Ovary (tissue), 7 donors: ENCODE measurements at regions not wholly inside any gene's neighbourhood (a gene's known extent, or its start where the extent isn't known, plus 50 kb on each side); places are given as distances from the start of the nearest gene placed in this dataset.

Source experiments
- DNase-seq, 5 donors: peaks; one replicate each; pipeline ENCODE4 v3.0.0-alpha.2; 2019 to 2020
- H3K27ac ChIP-seq, 2 donors: fragments of 200-600 bp; one replicate each; pipeline versions ENCODE4 v1.5.1 to v1.8.0; 2019 to 2022
- H3K27me3 ChIP-seq: fragments of 200-600 bp; one replicate; pipeline ENCODE4 v1.8.0; 2022
- H3K36me3 ChIP-seq: fragments of 200-600 bp; sonication (generic); one replicate; pipeline ENCODE4 v1.5.1; 2019
- H3K4me1 ChIP-seq: one replicate; pipeline ENCODE4 v1.8.1; 2013; ENCODE audit warnings: mild to moderate bottlenecking, moderate library complexity; ENCODE audit not compliant: insufficient read depth
- H3K4me3 ChIP-seq: fragments of 200-600 bp; sonication (generic); one replicate; pipeline ENCODE4 v1.5.1; 2017
- H3K9me3 ChIP-seq, 2 donors: fragments of 200-600 bp in 1 of 2; sonication (generic) in 1 of 2; one replicate each; pipeline versions ENCODE4 v1.5.1 to v1.8.1; 2013 to 2019; ENCODE audit warnings: mild to moderate bottlenecking in 1 of 2, moderate library complexity in 1 of 2
- EP300 ChIP-seq: sonication (generic); formaldehyde crosslinking; IDR thresholded peaks from one replicate; pipeline ENCODE4 v1.6.1; 2017; ENCODE audit warnings: antibody characterized with exemption
- POLR2A ChIP-seq: fragments of 450-650 bp; IDR thresholded peaks from one replicate; pipeline ENCODE4 v1.6.1; 2017; ENCODE audit warnings: antibody characterized with exemption, mild to moderate bottlenecking, moderate library complexity
- WGBS, 3 donors: extraction: QIAGEN DNeasy Blood & Tissue Kit in 1 of 3; methylation state at CpG; one replicate each; pipeline versions ENCODE4 v1.1.5 to v1.1.7; 2013 to 2017; 5-methylcytosine and 5-hydroxymethylcytosine counted together
- intact Hi-C, 4 donors: fragments of 100-400 bp; cut with DNase I; formaldehyde crosslinking; loops; one replicate each; pipeline versions ENCODE4 v1.11.0 to v1.15.1; 2022 to 2023
- TF ChIP-seq, protein P1 (sequence below), 3 donors: fragments of 450-650 bp in 2 of 3; fragments of 200-600 bp in 1 of 3; IDR thresholded peaks; one replicate each; pipeline versions ENCODE4 v1.5.1 to v1.8.0; 2016 to 2022; ENCODE audit warnings: antibody characterized with exemption in 3 of 3, mild to moderate bottlenecking in 1 of 3
- donor health status: DM: no; HTN: no; CAD: no; lungs with moderate emphysema.
- donor health status: DM: no; HTN: no; CAD: no.
- donor health status: Bipolar disorder and iron deficiency.
- donor health status: DM: no; HTN: no; CAD: no.
- donor health status: DM: yes; HTN: yes; CAD: no.

- Histone ChIP-seq H3K27ac (no peak overlapping the region), H3K4me1 (no peaks in the 10 kb centered on the region), H3K27me3 (no peaks in the 10 kb centered on the region), H3K4me3 (no peak overlapping the region), H3K36me3 (no peaks in the 10 kb centered on the region), H3K9me3 (no peaks in the 10 kb centered on the region)
- 76 to 84% (median 81%) methylated on average over 3 of the region's 3 CpGs for WGBS, 3 donors
- intact Hi-C loops, result no loop called here
- DNase-seq, result no peak
- no peak for TF ChIP-seq EP300
- TF ChIP-seq, protein P1, sequence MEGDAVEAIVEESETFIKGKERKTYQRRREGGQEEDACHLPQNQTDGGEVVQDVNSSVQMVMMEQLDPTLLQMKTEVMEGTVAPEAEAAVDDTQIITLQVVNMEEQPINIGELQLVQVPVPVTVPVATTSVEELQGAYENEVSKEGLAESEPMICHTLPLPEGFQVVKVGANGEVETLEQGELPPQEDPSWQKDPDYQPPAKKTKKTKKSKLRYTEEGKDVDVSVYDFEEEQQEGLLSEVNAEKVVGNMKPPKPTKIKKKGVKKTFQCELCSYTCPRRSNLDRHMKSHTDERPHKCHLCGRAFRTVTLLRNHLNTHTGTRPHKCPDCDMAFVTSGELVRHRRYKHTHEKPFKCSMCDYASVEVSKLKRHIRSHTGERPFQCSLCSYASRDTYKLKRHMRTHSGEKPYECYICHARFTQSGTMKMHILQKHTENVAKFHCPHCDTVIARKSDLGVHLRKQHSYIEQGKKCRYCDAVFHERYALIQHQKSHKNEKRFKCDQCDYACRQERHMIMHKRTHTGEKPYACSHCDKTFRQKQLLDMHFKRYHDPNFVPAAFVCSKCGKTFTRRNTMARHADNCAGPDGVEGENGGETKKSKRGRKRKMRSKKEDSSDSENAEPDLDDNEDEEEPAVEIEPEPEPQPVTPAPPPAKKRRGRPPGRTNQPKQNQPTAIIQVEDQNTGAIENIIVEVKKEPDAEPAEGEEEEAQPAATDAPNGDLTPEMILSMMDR (IDR thresholded peaks at IDR 0.05), result no peak
- no peak for TF ChIP-seq POLR2A
Observed at GRCh38 chr1:198903621-198904020, 264.8 kb downstream of the PTPRC start.

DNA sequence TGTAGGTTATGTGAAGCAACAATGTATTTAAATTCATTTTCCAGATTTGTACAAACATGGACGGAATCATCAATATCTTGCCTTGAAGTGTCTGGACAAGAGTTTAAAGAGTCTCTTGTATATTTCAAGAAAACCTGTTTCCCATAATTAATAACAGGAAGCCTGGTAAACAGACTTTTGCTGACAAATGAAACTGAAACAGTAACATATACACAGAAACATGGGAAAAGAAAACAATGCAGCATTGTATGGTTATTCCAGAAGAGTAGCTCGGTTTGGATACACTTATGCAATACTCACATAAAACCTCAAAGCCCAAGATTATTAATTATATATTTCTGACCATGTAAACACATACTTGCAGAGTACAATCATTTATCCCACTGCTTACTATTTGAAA, 265.5 kb downstream of the PTPRC start:
- 70 to 85% (median 75%) methylated on average over 2 of the region's 2 CpGs for WGBS, 3 donors
- Histone ChIP-seq H3K36me3 (no peaks in the 10 kb centered on the region), H3K27me3 (no peaks in the 10 kb centered on the region), H3K9me3 (no peaks in the 10 kb centered on the region), H3K4me3 (no peak overlapping the region), H3K27ac (no peak overlapping the region), H3K4me1 (no peaks in the 10 kb centered on the region)
- no peak for TF ChIP-seq EP300
- TF ChIP-seq, protein P1 (IDR thresholded peaks at IDR 0.05), result no peak
- TF ChIP-seq POLR2A, result no peak
- intact Hi-C loops, result no loop called here
- DNase-seq, result no peak

DNA sequence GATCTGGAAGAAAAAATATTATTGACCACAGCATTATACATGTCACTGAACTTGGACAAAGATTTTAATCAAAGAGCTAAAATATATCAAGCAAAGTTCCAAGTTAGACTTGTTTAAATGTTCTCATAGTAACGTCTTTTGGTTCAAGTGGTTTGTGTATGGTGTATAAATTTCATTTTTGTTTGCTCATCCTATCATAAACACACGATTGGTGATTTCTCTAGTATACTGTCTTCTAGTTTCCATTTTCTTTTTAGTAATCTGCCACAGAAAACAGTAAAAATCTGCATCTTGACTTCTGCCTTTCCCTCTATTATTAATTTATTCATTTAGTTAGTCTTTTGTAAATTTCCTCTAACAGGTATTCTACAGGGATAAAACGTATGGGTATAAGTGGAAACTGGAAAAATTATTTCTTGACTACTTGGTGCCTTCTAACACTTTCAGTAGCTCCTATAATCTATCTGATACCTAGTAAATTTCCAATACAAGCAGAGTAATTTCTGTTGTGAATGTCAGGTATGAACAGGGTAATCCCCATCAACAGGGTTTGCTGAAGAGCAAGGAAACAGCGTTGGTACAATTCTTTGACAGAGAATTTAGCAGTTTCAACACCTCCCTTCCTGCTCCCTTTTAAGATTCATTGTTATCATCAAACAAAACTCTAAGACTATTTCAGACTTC, 268.0 kb downstream of the PTPRC start:
- Histone ChIP-seq H3K27ac (no peak overlapping the region), H3K9me3 (no peaks in the 10 kb centered on the region), H3K4me3 (no peak overlapping the region), H3K4me1 (no peaks in the 10 kb centered on the region), H3K36me3 (no peaks in the 10 kb centered on the region), H3K27me3 (no peaks in the 10 kb centered on the region)
- 85 to 91% (median 89%) methylated on average over 4 of the region's 4 CpGs for WGBS, 3 donors
- DNase-seq, result no peak
- intact Hi-C loops, result no loop called here
- no peak for TF ChIP-seq POLR2A
- no peak for TF ChIP-seq EP300
- TF ChIP-seq, protein P1 (IDR thresholded peaks at IDR 0.05), result no peak

GRCh38 chr1:198907423-198907746, 268.5 kb downstream of the PTPRC start:
- DNase-seq, result no peak
- H3K27me3 ChIP-seq, result no peaks in the 10 kb centered on the region
- H3K4me3 ChIP-seq, result no peak overlapping the region
- no peaks in the 10 kb centered on the region for H3K9me3 ChIP-seq
- intact Hi-C loops, result no loop called here
- H3K36me3 ChIP-seq, result no peaks in the 10 kb centered on the region
- H3K27ac ChIP-seq, result no peak overlapping the region
- 90 to 95% (median 93%) methylated on average over 3 of the region's 3 CpGs for WGBS, 3 donors
- H3K4me1 ChIP-seq, result no peaks in the 10 kb centered on the region
- no peak for TF ChIP-seq EP300
- TF ChIP-seq, protein P1 (IDR thresholded peaks at IDR 0.05), result no peak
- TF ChIP-seq POLR2A, result no peak
